Mesodermal cell (in vitro differentiated cells): ENCODE measurements at regions not wholly inside any gene's neighbourhood (a gene's known extent, or its start where the extent isn't known, plus 50 kb on each side); places are given as distances from the start of the nearest gene placed in this dataset.

ENCODE experiments used
- H3K27ac ChIP-seq: 2 replicates; pipeline ENCODE4 v1.7.0; 2013; ENCODE audit warnings: mild to moderate bottlenecking, low read depth, low read length, moderate library complexity; ENCODE audit not compliant: severe bottlenecking
- H3K36me3 ChIP-seq: 2 replicates; pipeline ENCODE4 v1.7.1; 2013; ENCODE audit warnings: mild to moderate bottlenecking, low read length, moderate library complexity; ENCODE audit not compliant: control insufficient read depth, insufficient read depth
- H3K4me1 ChIP-seq: one replicate; pipeline ENCODE4 v1.7.1; 2013; ENCODE audit warnings: mild to moderate bottlenecking, low read length; ENCODE audit not compliant: insufficient read depth, control insufficient read depth, poor library complexity, severe bottlenecking
- H3K4me3 ChIP-seq: 2 replicates; pipeline ENCODE4 v1.7.0; 2013; ENCODE audit warnings: low read length, control low read depth, mild to moderate bottlenecking; ENCODE audit not compliant: insufficient read depth, poor library complexity, severe bottlenecking; ENCODE audit errors: extremely low read depth
- H3K9me3 ChIP-seq: 2 replicates; pipeline ENCODE4 v1.7.1; 2013; ENCODE audit warnings: mild to moderate bottlenecking, low read length, moderate library complexity; ENCODE audit not compliant: control insufficient read depth
- WGBS, 2 experiments: methylation state at CpG; one replicate each; pipeline ENCODE4 v1.1.5; 2013; ENCODE audit warnings: missing lambda C conversion rate in 2 of 2; ENCODE audit not compliant: insufficient coverage in 2 of 2; 5-methylcytosine and 5-hydroxymethylcytosine counted together

GRCh38 chr10:132477398-132478340 lies 59.9 kb upstream of the INPP5A start:
- Histone ChIP-seq H3K27ac (no peak overlapping the region), H3K4me3 (no peak overlapping the region), H3K36me3 (no peaks in the 10 kb centered on the region), H3K9me3 (no peaks in the 10 kb centered on the region), H3K4me1 (peaks cover 12% of the 10 kb centered on the region)
- WGBS, 2 experiments = 72% methylated on average over 19 to 20 of the region's 23 CpGs

- Histone ChIP-seq H3K36me3 (no peaks in the 10 kb centered on the region), H3K4me3 (no peak overlapping the region)
- WGBS, 2 experiments = 87 to 94% methylated on average over 15 to 18 of the region's 18 CpGs
These were observed 59.1 kb upstream of the INPP5A start for GRCh38 chr10:132478341-132479023.

GRCh38 chr10:132479024-132479602 lies 58.5 kb upstream of the INPP5A start:
- Histone ChIP-seq H3K36me3 (no peaks in the 10 kb centered on the region), H3K9me3 (no peaks in the 10 kb centered on the region), H3K4me3 (no peak overlapping the region), H3K4me1 (peaks cover 12% of the 10 kb centered on the region), H3K27ac (no peak overlapping the region)
- 96 to 97% methylated on average over 12 to 14 of the region's 14 CpGs for WGBS, 2 experiments

More at GRCh38 chr10:132478341-132479023, 59.1 kb upstream of the INPP5A start:
- H3K9me3 ChIP-seq = no peaks in the 10 kb centered on the region
- peaks cover 12% of the 10 kb centered on the region for H3K4me1 ChIP-seq
- no peak overlapping the region for H3K27ac ChIP-seq

- Histone ChIP-seq H3K9me3 (no peaks in the 10 kb centered on the region), H3K27ac (no peak overlapping the region), H3K4me3 (no peak overlapping the region), H3K36me3 (no peaks in the 10 kb centered on the region), H3K4me1 (peaks cover 12% of the 10 kb centered on the region)
- WGBS, 2 experiments = 92 to 93% methylated on average over 14 of the region's 14 CpGs
These were observed 57.9 kb upstream of the INPP5A start for GRCh38 chr10:132479603-132480221.

- no peak overlapping the region for H3K27ac ChIP-seq
- peaks cover 12% of the 10 kb centered on the region for H3K4me1 ChIP-seq
- no peak overlapping the region for H3K4me3 ChIP-seq
- WGBS, 2 experiments = 88 to 97% methylated on average over 6 to 7 of the region's 7 CpGs
- no peaks in the 10 kb centered on the region for H3K36me3 ChIP-seq
- no peaks in the 10 kb centered on the region for H3K9me3 ChIP-seq
These were observed 57.2 kb upstream of the INPP5A start for GRCh38 chr10:132480356-132480755.

GRCh38 chr10:132481690-132482089 lies 55.9 kb upstream of the INPP5A start:
- peak overlapping the region; percentile 92 for H3K27ac ChIP-seq
- no peaks in the 10 kb centered on the region for H3K36me3 ChIP-seq
- H3K4me3 ChIP-seq = no peak overlapping the region
- H3K9me3 ChIP-seq = no peaks in the 10 kb centered on the region
- 46 to 56% methylated on average over 6 to 9 of the region's 10 CpGs for WGBS, 2 experiments
- peaks cover 12% of the 10 kb centered on the region for H3K4me1 ChIP-seq

- Histone ChIP-seq H3K36me3 (no peaks in the 10 kb centered on the region), H3K4me3 (no peak overlapping the region), H3K4me1 (peaks cover 12% of the 10 kb centered on the region), H3K27ac (peak overlapping the region; percentile 92), H3K9me3 (no peaks in the 10 kb centered on the region)
- 66 to 67% methylated on average over 8 to 9 of the region's 14 CpGs for WGBS, 2 experiments
These were observed 55.3 kb upstream of the INPP5A start for GRCh38 chr10:132482090-132482800.

GRCh38 chr10:132483394-132483793 lies 54.2 kb upstream of the INPP5A start:
- Histone ChIP-seq H3K4me3 (no peak overlapping the region), H3K4me1 (peaks cover 12% of the 10 kb centered on the region), H3K36me3 (no peaks in the 10 kb centered on the region), H3K9me3 (no peaks in the 10 kb centered on the region), H3K27ac (no peak overlapping the region)
- WGBS, 2 experiments = 89 to 100% methylated on average over 1 to 4 of the region's 5 CpGs

GRCh38 chr10:132484922-132485321 lies 52.7 kb upstream of the INPP5A start:
- H3K4me1 ChIP-seq = peaks cover 12% of the 10 kb centered on the region
- no peak overlapping the region for H3K27ac ChIP-seq
- H3K4me3 ChIP-seq = no peak overlapping the region
- peaks cover under 1% of the 10 kb centered on the region for H3K9me3 ChIP-seq
- WGBS, 2 experiments = 97 to 98% methylated on average over 16 of the region's 16 CpGs
- no peaks in the 10 kb centered on the region for H3K36me3 ChIP-seq

GRCh38 chr10:132485391-132485790 lies 52.2 kb upstream of the INPP5A start:
- WGBS, 2 experiments = 93 to 97% methylated on average over 7 to 9 of the region's 10 CpGs
- Histone ChIP-seq H3K4me3 (no peak overlapping the region), H3K9me3 (peaks cover 3% of the 10 kb centered on the region), H3K4me1 (peaks cover 12% of the 10 kb centered on the region), H3K27ac (no peak overlapping the region), H3K36me3 (no peaks in the 10 kb centered on the region)
